OCI-LY3 (cell line): ENCODE measurements at regions not wholly inside any gene's neighbourhood (a gene's known extent, or its start where the extent isn't known, plus 50 kb on each side); places are given as distances from the start of the nearest gene placed in this dataset.

Experiments
- CTCF ChIP-seq: fragments of 200-600, 300-600 bp; sonication (generic); IDR thresholded peaks from 2 replicates; pipeline ENCODE4 v1.5.1; 2014; ENCODE audit warnings: antibody characterized with exemption, low read length, low read depth
- EZH2phosphoT487 ChIP-seq: fragments of 200-600 bp; shearing (Covaris generic); IDR thresholded peaks from 2 replicates; pipeline ENCODE4 v1.6.1; 2018; ENCODE audit warnings: antibody characterized with exemption, mixed run types, low read depth

GRCh38 chr7:155998328-155998691 is 186.0 kb upstream of the SHH start:
- TF ChIP-seq CTCF (no peak), EZH2phosphoT487 (no peak)
